Breast epithelium (tissue), 3 donors: ENCODE measurements at regions not wholly inside any gene's neighbourhood (a gene's known extent, or its start where the extent isn't known, plus 50 kb on each side); places are given as distances from the start of the nearest gene placed in this dataset.

ENCODE experiments used
- CTCF ChIP-seq, 3 donors: fragments of 450-650 bp; IDR thresholded peaks; one replicate each; pipeline ENCODE4 v1.5.1; 2016 to 2017; ENCODE audit warnings: antibody characterized with exemption in 3 of 3, mild to moderate bottlenecking in 3 of 3, moderate library complexity in 3 of 3
- POLR2A ChIP-seq: fragments of 450-650 bp; IDR thresholded peaks from one replicate; pipeline ENCODE4 v1.6.1; 2016; ENCODE audit warnings: antibody characterized with exemption, mild to moderate bottlenecking, moderate library complexity

GRCh38 chr6:145544041-145544440, 191.3 kb downstream of the EPM2A start:
- TF ChIP-seq POLR2A = no peak
- TF ChIP-seq CTCF (IDR thresholded peaks at IDR 0.05) = no peak
